Liver (tissue), 3 donors: ENCODE measurements at regions not wholly inside any gene's neighbourhood (a gene's known extent, or its start where the extent isn't known, plus 50 kb on each side); places are given as distances from the start of the nearest gene placed in this dataset.

Source experiments
- CTCF ChIP-seq: fragments of 150-350 bp; IDR thresholded peaks from 2 replicates; pipeline ENCODE4 v1.5.1; 2017; ENCODE audit warnings: improper control_type of control experiment, low read depth, low read length; ENCODE audit not compliant: missing input control
- MAX ChIP-seq: IDR thresholded peaks from 2 replicates; pipeline ENCODE4 v1.6.1; 2016; ENCODE audit warnings: antibody characterized with exemption
- TAF1 ChIP-seq: conservative IDR thresholded peaks from 2 replicates; pipeline ENCODE4 v1.6.1; 2016; ENCODE audit warnings: antibody characterized with exemption, mild to moderate bottlenecking
- donor health status: healthy.
- donor health status: healthy.

GRCh38 chrX:25241461-25241860, 225.7 kb upstream of the ARX start:
- no peak for TF ChIP-seq CTCF
- TF ChIP-seq TAF1, result no peak
- no peak for TF ChIP-seq MAX
